Kidney tubule cell (primary cell): ENCODE measurements at regions not wholly inside any gene's neighbourhood (a gene's known extent, or its start where the extent isn't known, plus 50 kb on each side); places are given as distances from the start of the nearest gene placed in this dataset.

Source experiments
- DNase-seq: peaks from one replicate; pipeline ENCODE4 v3.0.0-alpha.2; 2018; ENCODE audit warnings: low spot score

GRCh38 chr2:199025146-199025545 lies 432.6 kb downstream of the SATB2 start:
- DNase-seq = no peak

GRCh38 chr2:199024224-199024623 lies 433.5 kb downstream of the SATB2 start:
- DNase-seq = no peak

GRCh38 chr2:199019898-199020507 lies 437.7 kb downstream of the SATB2 start:
- DNase-seq = peak; percentile 51

GRCh38 chr2:199018826-199019225 lies 438.9 kb downstream of the SATB2 start:
- DNase-seq = no peak

GRCh38 chr2:199015072-199015471 lies 442.7 kb downstream of the SATB2 start:
- no peak for DNase-seq

GRCh38 chr2:199014226-199014625 lies 443.5 kb downstream of the SATB2 start:
- no peak for DNase-seq

- no peak for DNase-seq
Measured at GRCh38 chr2:199011908-199012307, 445.8 kb downstream of the SATB2 start.

- DNase-seq = no peak
Measured at GRCh38 chr2:198994678-198995077, 463.1 kb downstream of the SATB2 start.

GRCh38 chr2:198991431-198991830 lies 466.3 kb downstream of the SATB2 start:
- DNase-seq = no peak

- no peak for DNase-seq
Measured at GRCh38 chr2:198975779-198976178, 482.0 kb downstream of the SATB2 start.

GRCh38 chr2:198973785-198974184 lies 484.0 kb downstream of the SATB2 start:
- DNase-seq = no peak

- no peak for DNase-seq
Measured at GRCh38 chr2:198973181-198973580, 484.6 kb downstream of the SATB2 start.

- DNase-seq = no peak
Measured at GRCh38 chr2:198968545-198968944, 489.2 kb downstream of the SATB2 start.

GRCh38 chr2:198966269-198966668 lies 491.5 kb downstream of the SATB2 start:
- DNase-seq = no peak

GRCh38 chr2:198961547-198961946 lies 496.2 kb downstream of the SATB2 start:
- DNase-seq = no peak

- no peak for DNase-seq
Measured at GRCh38 chr2:198957181-198957580, 500.6 kb downstream of the SATB2 start.

GRCh38 chr2:198953328-198953727 lies 504.4 kb downstream of the SATB2 start:
- no peak for DNase-seq

- DNase-seq = no peak
Measured at GRCh38 chr2:198950803-198951202, 506.9 kb downstream of the SATB2 start.

GRCh38 chr2:198945496-198945895 lies 512.2 kb downstream of the SATB2 start:
- no peak for DNase-seq

- DNase-seq = peak; percentile 3
Measured at GRCh38 chr2:198930170-198930569, 527.6 kb downstream of the SATB2 start.

GRCh38 chr2:198928026-198928425 lies 529.7 kb downstream of the SATB2 start:
- no peak for DNase-seq

GRCh38 chr2:198917926-198918720 lies 539.6 kb downstream of the SATB2 start:
- DNase-seq = no peak

- no peak for DNase-seq
Measured at GRCh38 chr2:198917275-198917674, 540.5 kb downstream of the SATB2 start.
